PC-3 (cell line): ENCODE measurements at regions not wholly inside any gene's neighbourhood (a gene's known extent, or its start where the extent isn't known, plus 50 kb on each side); places are given as distances from the start of the nearest gene placed in this dataset.

Source experiments
- CTCF ChIP-seq: fragments of 300-600 bp; sonication (generic); conservative IDR thresholded peaks from 2 replicates; pipeline ENCODE4 v1.5.1; 2017; ENCODE audit warnings: antibody characterized with exemption, low read depth, mild to moderate bottlenecking, low read length
- EZH2phosphoT487 ChIP-seq: fragments of 300-600 bp; sonication (generic); IDR thresholded peaks from 2 replicates; pipeline ENCODE4 v1.6.1; 2018; ENCODE audit warnings: mild to moderate bottlenecking, antibody characterized with exemption, low read length, borderline replicate concordance

- TF ChIP-seq CTCF = no peak
- no peak for TF ChIP-seq EZH2phosphoT487
These were observed 1036.9 kb downstream of the EFNA5 start for GRCh38 chr5:106633825-106634224.
